Stimulated activated CD8-positive, alpha-beta memory T cell treated with anti-CD3 and anti-CD28 coated beads, Interleukin-2, amount 100 ng/mL, for 1 hour (primary cell): ENCODE measurements at regions not wholly inside any gene's neighbourhood (a gene's known extent, or its start where the extent isn't known, plus 50 kb on each side); places are given as distances from the start of the nearest gene placed in this dataset.
A peak's percentile ranks its signal among the peaks of the same experiment; 100 is the strongest.

Experiments
- DNase-seq, 2 donors: peaks; one replicate each; pipeline ENCODE4 v3.0.0-alpha.2; 2020; ENCODE audit warnings: low read depth in 2 of 2

DNA sequence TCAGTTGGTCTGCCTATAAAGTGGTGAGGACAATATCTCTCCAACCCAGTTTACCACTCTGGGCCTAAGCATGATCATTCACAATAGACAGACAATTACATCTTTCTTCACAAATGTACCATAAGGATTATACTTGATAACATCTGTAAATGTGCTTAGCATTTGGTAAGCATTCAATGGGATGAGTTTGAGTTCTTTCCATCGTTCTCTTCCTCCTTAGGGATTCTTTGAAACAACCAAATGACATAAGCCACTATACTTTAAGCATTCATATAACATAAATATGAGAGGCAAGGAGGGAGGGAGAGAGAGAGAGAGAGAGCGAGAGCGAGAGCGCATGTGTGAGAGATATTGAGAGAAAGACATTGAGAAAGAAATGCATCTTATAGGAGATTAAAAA, 303.3 kb upstream of the CBLB start:
- DNase-seq, result no peak

DNA sequence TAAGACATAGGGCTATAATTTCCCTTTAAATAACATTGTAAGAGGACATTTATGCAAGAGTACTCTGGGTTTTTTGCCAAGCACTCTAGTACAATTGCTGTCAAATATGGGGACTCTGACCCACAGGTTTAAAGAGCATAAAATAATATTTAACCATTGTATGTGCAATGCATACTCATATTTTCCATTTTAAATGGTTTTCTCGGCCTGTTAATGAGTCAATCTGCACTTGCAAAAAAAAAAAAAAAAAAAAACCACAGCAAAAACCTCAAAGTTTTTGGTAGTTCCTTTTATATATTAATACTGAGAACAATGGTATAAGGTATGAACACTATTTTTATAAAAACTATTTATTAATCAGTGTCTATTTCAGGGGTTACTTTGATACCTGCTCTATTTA, 304.0 kb upstream of the CBLB start:
- no peak for DNase-seq

GRCh38 chr3:106175276-106175675, 306.5 kb upstream of the CBLB start:
- no peak for DNase-seq

DNA sequence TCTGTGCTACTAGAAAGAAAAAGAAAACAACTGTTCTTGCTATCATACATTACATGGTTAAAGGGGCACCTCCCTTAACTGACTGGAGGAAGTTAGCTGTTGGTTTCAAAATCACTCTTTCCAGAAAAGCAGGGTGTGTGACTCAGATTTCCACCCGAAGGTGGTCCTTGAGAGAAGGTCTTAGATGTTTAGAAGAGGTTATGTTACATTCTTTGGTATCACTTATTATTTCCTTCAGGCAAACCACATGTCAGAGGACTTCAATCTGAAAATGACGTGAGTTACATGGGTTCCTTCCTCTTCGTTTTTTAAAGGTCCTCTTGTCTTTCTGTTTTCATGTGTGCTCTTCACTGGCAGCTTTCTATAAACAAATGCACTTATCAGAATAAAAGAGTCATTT, 307.9 kb upstream of the CBLB start:
- DNase-seq, result peak; percentile 17 to 26

DNA sequence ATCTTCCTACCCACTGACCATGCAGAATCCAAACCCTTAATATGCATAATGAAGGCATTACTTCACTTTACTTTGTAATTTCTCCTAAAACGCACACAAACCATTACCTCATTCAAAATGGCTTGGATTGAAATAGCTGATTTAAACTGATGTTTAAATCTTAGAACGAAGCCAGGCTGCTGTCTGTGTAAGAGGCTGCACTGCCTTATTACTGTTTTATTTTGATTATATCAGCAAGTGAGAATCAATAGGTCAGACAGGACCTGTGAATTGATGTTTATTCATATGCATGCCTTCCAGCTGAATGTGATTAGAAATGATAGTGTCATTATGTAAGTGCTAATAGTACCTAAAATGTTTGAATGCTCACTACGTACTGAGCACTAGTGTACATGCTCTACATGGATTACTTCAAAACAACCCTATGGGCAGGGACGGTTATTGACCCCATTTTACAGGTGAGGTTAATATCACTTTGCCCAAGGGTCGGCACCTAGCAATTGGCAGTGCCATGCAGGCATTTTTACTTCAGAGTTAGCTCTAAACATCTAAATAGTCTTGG, 314.2 kb upstream of the CBLB start:
- no peak for DNase-seq

GRCh38 chr3:106183762-106184391, 315.1 kb upstream of the CBLB start:
- no peak for DNase-seq

DNA sequence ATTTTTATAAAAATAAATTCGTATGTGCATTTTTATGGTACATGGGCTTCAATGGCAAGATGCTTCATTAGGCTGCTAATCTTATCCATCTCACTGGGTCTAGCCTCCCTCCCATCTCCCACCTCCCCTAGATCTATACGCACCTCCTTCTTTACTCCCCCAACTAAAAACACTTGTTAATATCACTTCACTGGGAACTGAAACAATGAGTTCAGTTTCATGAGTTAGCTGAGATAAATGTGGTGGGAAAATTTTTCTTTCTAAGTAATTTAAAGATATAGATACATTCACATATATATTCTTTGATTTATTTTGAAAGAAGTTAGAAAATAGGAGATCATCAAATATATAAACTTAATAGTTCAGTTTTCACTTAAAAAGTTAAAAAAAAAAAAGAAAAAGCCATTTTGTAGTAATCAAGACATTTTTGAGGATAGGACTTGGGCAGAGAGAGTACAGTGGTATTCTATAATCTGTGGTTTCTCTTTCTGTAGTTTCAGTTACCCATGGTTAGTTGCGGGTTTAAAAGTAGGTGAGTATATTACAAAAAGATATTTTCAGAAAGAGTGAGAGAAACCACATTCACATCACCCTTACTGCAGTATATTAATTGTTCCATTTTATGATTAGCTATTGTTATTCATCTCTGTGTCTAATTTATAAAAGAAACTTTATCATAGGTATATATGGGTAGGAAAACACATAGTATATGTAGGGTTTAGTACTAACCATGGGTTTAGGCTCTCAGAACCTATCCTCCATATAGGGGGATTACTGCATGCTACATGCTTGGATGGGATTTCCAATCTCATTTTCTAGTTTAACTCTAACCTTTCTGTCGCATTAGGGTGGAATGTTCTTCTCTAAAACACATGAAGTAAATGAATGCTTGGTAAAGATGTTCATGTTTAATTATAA, 316.0 kb upstream of the CBLB start:
- no peak for DNase-seq

GRCh38 chr3:106185949-106186348, 317.1 kb upstream of the CBLB start:
- DNase-seq, result no peak

DNA sequence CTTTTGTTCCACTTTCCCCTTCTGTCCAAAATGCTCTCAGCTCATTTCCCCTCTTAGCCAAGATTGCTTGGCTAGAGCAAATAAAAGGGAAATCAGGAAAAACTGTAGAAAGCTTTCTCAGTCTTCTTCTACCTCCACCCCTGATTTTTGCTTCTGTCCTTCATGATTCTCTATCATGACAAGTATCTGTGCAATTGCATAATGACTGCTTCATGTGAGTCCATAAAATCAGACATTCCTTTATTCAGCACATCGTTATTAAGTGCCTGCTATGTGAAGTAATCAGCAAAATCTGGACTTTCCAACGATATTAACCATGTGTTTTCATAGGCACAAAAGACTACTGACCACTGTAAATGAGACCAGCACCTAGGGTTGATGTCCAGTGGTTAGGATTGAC, 321.5 kb upstream of the CBLB start:
- DNase-seq, result no peak

GRCh38 chr3:106191211-106191610, 322.4 kb upstream of the CBLB start:
- no peak for DNase-seq

- DNase-seq, result no peak
These were observed 323.1 kb upstream of the CBLB start for GRCh38 chr3:106191913-106192312.

DNA sequence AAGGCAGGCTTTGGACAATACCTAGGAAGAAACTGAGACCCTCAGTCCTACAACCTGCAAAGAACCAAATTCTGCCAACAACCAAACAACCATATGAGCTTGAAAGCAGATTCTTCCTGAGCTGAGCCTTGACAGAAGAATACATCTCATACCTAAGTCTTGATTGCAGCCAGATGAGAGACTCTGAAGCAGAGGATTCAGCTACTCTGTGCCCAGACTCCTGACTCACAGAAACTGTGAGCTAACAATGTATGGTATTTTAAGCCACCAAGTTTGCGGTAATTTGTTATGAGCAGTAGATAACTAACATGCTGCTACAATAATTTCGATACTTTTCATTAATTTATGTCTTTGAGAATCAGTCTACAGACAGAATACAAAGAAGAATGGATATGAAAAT, 325.1 kb upstream of the CBLB start:
- DNase-seq, result no peak

GRCh38 chr3:106194726-106195125, 325.9 kb upstream of the CBLB start:
- DNase-seq, result no peak

GRCh38 chr3:106197532-106198194, 328.9 kb upstream of the CBLB start:
- DNase-seq, result no peak

DNA sequence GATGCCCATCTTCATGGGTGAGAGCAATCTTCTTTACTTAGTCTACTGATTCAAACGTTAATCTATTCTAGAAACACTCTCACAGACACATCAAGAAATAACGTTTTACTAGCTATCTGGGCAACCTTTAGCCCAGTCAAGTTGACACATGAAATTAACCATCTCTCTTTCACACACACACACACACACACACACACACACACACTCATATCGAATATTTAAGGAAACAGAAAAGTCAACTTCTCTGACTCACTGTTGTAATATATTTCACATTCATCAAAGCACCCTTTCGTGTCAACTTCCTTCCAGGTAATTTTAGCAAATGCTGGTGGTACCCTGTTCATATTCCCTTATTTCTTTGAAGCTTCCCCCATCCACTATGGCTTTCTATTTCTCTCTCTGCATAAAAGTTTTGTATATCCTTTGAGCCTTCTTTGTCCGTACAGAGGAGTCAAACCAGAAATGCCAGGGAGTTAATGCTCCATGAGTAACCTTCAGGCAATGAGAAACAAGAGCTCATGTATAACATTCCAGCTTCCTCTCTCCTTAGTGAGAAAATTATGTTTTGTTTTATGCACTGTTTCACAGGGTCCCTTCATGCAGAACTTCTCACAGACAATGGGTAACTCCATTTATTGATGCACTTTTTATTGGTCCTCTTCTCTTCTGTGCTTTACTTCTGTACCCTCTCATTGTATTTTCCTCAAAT, 335.5 kb upstream of the CBLB start:
- no peak for DNase-seq

DNA sequence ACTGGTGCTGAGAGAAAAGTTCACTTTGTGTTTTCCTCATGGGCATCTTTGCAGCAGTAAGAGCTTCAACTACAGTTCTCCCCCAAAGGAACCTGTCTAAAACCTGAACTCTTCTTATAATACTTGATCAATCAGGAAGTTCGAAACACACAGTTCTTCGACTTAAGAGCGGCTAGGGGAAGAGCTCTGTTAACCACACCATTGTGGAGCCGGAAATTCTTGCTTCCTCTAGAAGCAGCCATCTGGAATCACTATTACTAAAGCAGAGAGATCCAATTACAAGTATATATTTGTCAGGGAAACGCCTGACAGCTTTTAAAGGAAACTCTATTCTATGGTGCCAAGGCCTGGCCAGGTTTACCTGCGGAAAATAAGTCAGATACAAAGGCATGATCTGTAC, 337.3 kb upstream of the CBLB start:
- no peak for DNase-seq

DNA sequence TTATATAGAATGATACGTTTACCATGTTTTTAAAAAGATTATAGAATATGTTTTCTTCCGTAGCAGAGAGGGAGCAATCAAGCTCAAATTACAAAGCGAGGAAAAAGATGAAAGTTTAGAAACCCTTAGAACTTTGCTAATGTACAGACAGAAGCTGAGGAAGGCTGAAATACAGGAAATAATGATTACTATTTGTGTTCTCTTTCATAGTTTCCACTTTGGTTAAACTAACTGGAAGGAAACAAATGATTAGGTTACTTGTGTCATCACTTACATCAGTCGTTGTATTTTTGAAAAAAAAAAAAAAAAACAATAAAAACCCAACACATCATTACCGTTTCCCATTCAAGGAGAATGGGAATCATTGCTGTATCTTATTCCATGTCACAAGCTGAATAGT, 337.8 kb upstream of the CBLB start:
- no peak for DNase-seq

DNA sequence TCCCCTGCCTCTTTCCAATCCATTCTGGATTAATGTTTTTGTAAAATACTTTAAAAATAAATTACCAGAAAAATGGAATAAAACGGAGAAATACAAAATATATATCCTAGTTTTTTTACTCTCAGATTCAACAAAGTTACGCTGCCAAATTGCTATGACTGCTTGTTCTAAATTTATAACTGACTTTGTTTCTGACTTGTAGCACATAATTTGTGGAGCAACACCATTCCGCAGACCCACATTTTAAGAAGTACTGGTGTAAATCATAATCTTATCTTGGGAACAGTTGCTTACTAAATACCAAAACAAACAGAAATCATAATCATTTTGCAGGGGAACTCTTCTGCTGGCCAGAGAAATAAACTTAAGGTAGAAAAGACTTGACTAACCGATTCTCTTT, 339.4 kb upstream of the CBLB start:
- DNase-seq, result no peak

GRCh38 chr3:106208967-106209366, 340.2 kb upstream of the CBLB start:
- no peak for DNase-seq

DNA sequence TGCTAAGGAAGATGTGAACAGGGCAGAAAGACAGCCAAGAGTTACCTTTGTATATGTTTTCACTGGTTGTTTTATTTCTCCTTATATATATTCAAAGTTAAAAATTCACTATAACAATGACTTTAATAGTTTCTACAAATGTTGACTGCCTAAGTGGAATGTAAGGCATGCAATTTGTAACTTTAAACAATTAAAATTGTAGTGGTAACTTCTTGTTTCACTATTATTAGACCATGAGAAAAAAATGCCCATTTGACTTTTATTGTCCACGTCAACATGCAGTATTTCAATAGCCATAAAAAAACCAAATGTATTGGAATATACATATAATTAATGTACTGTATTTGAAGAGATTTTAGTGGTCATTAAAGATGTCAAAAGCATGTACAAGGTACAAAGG, 340.7 kb upstream of the CBLB start:
- DNase-seq, result no peak

GRCh38 chr3:106210923-106211322, 342.1 kb upstream of the CBLB start:
- no peak for DNase-seq

DNA sequence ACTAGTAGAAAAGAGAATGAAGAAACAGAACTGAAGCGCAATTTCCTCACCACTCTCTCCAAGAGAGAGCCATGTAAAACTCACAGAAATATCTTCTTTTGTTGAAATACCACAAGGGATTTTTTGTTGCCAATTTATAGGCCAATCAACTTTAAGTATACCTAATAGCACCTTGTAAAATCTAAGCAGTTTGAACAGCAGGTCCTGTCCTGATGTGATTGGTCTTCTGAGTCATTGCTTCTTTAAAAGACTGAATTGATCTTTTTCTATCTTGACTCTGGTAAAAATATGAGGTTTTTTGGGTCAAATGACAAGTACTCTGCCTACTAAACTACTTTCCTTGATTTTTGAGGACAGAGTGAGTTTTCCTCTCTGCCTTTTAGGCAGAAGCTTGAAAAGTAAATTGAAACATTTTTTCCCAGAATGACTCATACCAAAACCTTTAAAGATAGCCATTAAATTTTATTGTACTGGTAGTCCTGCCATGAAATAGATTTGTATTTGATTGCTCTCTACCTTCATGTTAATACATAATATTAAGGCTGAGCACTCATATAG, 343.9 kb upstream of the CBLB start:
- no peak for DNase-seq
